NOMO-1 (cell line): ENCODE measurements at regions not wholly inside any gene's neighbourhood (a gene's known extent, or its start where the extent isn't known, plus 50 kb on each side); places are given as distances from the start of the nearest gene placed in this dataset.

Experiments
- DNase-seq, 2 experiments: peaks; one replicate each; lab custom pipeline; 2025; ENCODE audit not compliant: unreplicated experiment in 2 of 2; lab: John Stamatoyannopoulos, UW

DNA sequence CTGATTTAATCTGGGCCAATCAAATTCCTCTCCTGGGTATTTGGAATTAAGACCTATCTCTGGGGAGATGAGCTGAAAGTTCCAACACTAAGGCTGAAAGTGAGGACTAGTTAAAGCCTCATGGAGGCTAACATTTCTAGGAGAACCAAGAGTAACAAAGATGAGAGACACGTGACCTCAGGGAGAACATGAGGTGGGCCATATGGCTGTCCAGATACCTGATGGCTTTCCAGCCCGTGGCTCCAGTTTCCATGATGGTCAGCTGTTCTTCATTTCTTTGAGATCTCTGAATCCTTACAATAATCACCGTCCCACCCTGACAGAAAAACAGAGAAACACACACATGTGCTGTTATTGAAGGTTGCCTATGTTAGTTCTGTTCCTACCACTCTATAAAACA, 66.1 kb downstream of the LEPR start:
- DNase-seq, result no peak

DNA sequence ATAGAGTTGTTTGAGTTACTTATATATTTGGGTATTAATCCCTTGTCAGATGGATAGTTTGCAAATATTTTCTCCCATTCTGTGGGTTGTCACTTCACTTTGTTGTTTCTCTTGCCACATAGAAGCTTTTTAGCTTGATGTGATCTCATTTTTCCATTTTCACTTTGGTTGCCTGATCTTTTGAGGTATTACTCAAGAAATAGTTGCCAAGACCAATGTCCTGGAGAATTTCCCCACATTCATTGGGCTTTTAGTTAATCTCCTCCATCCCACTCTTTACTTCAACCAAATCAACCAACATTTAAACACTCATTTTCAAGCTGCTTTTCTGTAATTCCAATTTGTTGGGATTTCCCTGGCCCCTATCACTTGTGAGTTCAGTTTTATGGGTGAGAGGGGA, 69.0 kb downstream of the LEPR start:
- no peak for DNase-seq

DNA sequence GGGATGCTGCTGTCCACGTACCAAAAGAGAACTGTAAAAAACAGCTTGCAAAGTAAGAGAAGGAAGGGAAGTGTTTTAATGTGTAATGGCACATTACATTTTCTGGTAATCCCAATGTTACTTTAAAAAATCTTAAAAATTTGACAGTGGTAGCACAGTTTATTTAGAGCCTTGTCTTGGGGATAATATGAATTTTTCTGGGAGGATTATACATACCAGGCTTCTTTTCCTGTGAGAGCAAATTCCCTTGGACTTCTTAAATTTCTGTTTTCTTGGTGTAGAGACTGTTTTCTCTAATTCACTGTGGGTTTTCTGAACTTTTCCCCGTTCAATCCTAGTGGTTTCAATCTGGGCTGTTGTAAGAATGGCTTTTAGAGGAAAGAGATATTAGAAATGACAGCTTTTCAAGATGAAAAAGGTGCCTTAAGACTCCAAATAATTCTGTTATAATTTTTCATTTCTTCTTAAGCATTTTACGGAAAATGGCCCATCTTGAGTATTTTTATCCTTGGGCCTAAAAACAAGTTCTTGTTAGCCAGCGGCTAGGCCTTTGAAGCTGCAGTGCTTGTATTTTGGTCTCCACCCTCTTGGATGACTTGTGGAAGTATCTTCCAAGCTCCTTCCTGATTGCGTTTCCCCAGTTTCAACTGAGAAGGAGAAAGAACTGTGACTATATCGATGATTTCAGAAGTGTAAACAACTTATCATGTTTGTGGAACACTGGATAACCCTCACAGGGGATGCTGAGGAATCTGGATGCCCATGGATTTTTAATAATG, 70.0 kb downstream of the LEPR start:
- DNase-seq, result no peak

DNA sequence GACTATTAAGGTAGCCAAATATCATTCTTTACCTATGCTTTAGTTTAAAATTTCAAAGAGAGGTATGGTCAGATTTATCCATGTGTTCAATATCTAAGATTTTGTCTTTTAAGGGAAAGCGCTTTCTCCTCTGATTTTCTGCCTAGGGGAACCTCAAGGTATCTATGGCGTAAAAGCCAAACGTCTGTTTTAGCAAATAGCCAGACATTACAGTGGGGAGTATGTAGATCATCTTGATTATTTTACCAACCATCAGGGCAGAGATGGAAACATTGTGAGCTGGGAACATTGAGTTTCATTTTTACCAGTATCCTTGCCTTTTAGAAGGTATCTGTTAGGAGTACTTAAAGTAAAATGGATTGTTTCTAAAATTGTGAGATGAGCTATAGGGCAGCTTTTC, 71.0 kb downstream of the LEPR start:
- no peak for DNase-seq

DNA sequence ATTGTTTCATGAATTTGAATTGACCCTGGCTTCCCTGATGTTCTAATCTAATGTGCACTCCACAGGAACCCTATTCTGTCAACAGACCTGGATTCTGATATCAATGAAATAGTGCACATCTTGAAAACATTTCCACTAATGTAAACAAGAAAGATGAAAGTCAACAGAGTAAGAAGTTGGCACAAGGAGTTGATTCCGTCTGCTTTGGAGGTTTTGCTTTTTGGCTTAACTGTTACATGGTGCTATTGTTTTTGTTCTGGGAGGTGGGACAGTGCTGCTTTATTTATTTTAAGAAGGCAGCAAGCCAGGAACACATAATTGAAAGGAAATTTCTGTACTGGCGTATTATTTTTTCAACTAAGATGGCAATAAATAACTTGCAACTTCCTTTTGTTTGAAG, 73.3 kb downstream of the LEPR start:
- no peak for DNase-seq

DNA sequence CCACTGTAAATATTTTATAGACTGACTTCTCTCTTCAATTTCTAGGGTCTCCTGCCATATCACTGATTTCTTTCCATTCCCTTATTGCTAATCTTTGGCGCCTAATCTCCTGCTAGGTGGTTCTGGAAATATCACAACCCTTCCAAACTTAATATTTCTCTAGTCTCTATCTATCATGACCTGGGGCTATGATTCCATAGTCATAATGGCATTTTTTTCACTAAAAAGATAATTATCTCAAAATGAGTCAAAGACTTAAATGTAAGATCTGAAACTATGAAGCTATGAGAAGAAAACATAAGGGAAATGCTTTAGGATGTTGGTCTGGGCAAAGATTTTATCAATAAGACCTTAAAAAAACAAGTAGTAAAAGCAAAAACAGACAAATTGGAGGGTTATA, 74.2 kb downstream of the LEPR start:
- DNase-seq, result no peak

DNA sequence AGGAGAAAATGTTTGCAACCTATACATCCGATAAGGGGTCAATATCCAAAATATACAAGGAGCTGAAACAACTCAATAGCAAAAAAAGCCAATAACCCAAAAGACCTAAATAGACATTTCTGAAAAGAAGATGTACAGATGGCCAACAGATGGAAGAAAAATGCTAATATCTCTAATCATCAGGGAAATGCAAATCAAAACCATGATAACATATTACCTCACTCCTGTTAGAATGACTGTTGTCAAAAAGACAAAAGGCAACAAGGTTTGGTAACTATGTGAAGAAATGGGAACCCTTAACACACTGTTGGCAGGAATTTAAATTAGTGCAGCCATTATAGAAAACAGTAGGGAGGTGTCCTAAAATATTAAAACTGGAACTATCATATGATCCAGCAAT, 74.7 kb downstream of the LEPR start:
- DNase-seq, result no peak

DNA sequence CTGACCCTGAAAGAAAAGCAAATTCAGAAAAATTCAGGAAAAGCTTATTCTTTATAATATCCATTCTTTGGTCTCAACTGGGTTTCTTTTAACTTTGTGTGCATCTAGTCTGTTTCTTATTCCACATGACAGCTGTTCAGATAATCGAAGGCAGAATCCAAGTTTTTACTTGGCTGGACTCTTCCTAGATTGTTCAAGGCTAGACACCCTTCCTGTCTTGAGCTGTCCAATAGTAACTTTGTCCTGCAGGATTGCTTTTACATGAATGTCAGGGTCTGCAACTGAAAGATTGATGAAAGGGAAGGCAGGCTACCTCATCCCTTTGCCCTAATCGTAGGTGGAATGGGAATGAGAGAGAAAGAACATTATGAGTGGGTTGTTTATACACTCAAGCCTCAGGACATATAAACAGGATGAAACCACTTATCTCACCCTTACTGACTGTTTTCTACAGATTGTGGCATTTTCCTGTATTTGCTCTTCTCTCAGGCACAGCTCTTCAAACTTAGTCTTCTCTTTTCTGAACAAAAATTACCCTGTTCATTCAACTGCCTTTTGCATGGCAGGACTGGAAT, 76.9 kb downstream of the LEPR start:
- DNase-seq, result no peak

DNA sequence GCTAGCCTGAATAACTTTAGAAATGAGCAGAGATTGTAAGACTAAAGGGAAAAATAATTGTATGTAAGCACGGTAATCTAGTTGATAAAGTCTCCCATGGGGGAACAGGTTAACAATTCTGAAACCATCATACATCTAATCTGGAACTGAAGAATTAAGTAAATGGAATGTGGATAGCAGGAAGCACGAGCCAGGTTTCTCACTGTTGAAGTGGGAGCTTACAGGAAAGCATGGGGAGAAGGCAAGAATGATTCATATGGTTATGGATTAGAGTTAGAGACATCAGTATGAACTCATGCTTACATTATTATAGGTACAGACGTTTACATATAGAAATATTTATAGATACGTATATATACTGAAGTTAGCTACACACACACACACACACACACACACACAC, 83.0 kb downstream of the LEPR start:
- DNase-seq, result no peak

DNA sequence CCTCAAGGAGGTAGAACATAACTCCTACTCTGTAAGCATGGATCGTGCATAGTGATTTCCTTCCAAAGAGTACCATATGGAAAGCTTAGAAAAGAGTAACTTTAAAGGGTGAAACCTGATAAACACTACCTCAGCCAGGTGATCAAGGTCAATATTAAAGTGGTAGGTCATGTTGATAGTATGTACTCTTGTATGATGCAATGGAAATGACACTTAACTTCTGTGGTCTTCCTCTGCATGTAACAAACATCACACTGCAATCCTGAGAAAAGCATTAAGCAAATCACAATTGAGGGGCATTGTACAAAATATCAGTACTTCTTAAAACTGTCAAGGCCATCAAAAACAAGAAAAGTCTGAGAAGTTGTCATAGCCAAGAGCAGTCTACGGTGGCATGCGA, 83.8 kb downstream of the LEPR start:
- DNase-seq, result no peak

DNA sequence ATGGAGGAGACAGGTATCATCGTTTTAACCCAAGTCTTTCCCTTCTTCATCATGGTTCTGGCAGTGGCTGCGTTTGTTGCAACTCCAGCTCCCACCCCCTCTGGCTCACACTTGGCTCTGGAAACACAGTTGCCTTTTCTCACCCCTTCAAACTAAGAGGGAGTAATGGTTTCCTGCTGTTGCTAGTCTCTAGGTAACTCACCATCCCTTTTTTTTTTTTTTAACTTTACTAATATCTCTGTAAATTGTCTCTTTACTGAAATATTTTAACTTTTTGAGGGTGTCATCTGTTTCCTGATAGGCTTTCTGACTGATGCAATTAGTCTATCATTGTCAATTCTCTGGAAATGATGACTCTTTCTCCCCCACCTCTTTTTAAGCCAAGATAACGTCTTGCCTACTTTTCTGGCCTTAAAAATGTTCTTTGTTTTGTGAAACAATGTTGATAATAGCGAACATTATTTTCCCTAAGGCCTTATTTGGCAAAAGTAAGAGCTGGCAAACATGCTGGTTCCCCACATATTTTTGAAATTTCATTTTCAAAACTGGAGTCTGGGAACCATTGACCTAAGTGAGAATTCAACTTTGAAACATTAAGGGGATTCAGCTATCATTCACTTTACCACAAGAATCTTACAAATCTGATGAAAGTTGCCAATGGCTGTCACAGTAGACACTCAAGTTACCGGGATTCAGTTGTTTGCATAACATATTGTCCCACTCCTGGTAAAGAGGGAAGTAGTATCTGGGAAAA, 85.3 kb downstream of the LEPR start:
- no peak for DNase-seq

DNA sequence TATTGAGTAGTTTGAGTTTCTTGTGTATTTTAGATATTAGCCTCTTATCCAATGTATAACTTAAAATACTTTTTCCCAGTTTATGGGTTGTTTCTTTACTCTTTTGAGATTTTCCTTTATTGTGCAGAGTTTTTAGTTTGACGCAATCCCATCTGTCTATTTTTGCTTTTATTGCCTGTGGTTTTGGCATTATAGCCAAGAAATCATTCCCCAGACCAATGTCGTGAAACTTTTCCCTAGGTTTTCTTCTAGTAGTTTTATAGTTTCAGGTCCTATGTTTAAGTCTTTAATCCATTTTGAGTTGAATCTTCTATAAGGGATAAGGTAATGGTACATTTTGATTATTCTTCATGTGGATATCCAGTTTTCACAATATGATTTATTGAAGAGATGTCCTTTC, 87.6 kb downstream of the LEPR start:
- no peak for DNase-seq

DNA sequence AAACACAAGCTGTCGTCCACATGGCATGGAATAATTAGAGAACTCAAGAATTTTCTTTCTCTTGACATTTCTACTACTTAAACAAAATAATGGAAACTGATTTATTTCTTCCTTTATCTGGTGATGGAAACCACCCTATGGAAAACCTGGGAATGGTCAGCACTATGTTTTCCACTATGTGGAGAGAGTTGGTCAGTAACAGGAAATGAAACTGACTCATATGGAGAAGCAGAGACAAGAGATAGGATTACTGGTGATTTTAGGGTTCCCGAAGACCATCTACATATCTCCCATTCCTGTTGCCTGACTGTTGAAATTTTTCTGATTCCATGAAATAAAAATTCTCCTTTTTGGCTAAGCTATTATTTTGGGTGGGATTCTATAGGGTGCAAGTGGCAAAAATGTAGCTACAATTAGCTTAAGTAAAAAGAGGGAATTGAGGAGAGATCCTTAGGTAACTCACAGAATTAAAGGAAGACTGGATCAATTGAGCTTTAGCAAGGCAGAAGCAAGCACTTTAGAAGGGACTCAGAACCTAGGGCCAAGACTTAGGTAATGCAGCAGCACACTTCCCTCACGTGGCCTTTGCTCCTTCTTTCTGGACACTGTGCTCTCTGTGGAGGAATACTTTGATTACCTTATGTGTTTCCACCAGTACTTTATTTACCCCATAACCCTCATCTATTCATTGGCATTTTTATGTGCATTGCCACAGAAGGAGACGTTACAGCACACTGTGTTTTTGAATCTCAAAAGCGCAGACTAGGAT, 89.6 kb downstream of the LEPR start:
- DNase-seq, result no peak

DNA sequence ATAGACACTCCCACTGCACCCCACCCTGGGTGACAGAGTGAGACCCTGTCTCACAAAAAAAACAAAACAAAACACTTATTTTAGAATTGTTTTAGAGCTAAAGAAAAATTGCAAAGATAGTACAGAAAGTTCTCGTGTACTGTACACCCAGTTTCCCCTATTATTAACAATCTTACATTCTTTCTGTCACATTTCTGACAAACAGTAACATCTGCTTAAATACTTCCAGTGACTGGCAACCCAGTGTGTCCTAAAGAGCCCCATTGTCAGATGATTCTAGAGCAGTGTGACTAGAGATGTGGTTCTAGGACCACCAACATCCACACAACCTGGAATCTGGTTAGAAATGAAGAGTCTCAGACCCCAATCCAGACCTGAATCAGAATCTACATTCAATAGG, 90.5 kb downstream of the LEPR start:
- no peak for DNase-seq

DNA sequence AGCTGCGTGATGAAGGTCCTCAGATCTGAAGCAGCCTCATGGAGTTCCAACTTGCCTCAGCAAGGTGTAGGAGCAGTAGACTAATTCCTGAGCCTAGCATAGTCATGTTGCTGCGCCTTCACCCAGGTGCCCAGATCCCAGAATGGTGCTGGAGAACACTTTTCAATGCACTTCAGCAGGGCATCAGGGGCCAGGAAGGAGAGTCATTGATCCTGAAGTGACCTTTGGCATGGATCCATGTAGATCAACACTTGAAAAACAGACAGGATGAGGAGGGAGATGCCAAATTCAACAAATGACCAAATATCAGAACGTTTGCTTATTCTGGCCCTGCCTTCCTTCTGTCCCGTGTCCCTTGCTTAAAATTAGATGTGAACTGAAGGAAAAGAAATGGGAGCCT, 91.9 kb downstream of the LEPR start:
- no peak for DNase-seq

DNA sequence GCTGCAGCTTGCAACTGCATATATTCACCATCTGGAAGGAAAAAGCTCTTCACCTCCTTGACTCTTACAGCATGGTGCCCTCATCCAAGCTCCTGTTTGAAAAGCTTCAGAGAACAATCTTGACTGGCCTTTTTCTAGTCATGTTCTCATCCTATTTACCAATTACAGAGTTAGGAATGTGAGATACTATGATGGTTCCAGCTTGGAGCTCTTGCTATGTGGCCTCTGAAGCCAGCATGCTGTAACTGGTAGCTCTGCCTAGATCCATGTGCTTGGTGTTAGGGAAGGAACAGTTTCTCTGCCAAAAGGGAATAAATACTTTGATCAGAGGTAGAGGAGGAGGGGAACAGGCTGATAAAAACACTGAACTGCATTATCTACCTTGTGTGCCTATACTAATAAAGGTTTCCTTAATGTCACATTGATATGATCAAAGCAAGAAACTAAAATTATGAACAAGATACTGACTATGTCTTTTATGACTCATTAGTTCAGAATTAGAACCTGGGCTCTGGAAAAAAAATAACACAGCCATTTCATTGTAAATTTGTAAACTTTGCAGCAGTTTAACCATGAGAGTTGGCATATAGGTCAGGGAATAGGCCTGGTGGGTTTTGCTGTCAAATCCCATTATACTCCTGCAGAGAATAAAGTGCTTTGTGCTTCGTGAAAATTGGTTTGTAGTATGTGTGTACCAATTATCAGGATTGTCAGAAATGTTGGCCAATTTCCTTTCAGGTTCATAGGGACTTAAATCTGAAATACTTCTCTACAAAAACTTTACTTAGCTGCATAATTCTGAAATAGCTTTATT, 92.7 kb downstream of the LEPR start:
- no peak for DNase-seq

DNA sequence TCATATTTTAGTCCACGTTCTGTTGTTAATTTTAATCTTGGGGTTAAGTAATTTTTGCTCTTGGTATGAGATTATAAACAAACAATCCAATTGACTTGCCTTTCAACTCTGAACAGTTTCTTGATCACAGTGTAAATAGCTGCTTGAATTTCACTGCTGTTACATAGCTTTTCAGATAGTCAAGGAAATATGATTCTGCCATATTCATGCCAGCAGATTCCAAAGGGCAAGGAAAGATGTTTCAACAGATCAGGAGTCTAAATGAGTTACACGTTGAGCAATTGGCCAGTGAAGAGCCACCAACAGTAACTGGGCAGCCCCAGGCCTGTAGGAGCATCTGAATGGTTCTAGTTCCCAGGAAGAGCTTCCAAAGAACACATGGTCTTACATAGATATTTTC, 93.6 kb downstream of the LEPR start:
- DNase-seq, result no peak

DNA sequence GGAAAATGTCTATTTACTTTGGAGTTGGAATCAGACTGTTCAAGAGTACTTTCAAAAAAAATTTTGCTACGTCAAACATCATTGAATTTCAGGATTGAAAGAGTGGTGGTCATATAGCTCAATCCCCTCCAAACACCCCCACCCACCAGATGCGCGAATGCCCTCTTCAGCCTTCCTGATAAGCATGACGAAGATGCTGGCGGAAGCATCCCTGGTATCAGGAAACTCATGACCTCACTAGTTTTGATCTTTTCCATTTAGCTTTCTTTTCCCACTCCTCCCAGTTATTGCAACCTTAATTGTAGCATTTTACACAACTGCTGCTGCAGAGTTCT, 104.4 kb downstream of the LEPR start:
- DNase-seq, result no peak

DNA sequence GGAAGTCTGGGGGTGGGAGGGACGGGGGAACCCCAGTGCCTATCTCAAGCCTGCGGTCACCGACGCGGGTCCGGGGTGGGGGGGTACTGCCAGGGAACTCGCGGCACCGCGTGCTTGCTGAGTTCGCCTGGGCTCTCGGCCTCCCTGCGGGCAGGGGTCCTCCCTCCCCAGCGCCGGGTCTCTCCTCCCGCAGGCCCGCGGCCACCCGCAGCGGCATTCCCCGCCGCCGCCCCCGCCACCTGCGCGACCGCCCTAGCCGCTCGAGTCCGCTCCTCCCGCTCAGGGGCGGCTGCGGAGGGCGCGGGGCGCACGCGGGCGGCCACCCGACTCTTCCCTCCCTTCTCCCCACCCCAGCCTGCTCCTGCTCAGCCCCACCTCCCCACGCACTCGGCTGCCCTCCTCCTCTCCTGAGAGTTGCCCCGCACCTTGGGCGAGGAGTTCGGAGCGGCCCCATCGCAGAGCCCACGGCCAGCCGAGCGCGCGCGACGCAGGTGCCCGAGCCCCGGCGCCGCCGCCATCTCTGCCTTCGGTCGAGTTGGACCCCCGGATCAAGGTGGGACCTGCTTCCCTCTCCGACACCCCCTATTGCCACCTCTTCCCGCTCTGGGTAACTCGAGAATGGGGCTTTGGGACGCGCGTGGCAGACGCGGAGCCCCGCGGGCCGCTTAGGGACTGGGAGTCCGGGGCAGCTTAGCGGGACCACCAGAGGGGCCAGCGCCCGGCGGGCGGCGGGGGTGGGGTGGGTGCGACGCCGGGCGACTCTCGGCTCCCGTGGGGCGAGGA, 105.0 kb downstream of the LEPR start:
- no peak for DNase-seq

DNA sequence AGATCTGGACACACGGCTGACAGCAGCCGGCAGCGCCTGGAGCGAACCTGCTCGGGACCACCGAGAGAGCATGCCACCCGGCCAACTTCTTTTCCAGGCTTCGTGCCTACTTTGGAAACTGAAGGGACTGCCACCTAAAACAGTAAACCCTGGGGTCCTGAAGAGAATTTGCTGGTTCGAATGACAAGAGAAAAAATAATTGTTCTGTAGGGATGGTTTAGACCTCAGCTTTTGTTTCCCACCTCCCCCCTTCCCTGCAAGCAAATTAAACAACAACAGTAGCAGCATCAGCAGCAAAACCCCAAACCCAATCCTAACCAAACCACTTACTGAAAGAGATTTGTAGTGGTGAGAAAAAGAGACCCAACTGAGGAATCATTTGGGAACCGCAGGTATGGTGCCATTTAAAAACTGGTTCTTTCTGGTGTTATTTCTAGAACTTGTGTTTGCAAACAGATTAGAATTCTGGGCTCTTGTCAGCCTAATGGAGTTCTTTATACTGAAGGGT, 105.6 kb downstream of the LEPR start:
- DNase-seq, result no peak
